ENCODE measurements at regions not wholly inside any gene's neighbourhood (a gene's known extent, or its start where the extent isn't known, plus 50 kb on each side); places are given as distances from the start of the nearest gene placed in this dataset.

DNA sequence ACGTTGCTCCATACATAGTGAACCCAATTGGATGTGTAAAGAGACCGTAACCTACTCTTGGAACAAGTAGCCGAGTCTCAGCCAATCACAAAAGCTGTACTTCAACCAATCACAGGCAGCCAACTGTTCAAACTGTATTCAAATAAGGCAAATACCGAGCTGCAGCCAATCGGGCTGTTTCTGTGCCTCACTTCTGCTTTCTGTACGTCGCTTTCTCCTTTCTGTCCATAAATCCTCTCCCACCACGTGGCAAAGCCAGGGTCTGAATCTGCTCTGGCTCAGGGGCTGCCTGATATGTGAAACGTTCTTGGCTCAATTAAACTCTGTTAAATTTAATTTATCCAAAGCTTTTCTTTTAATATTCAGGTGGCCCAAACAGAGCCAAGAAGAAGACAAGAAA, 210.3 kb downstream of the URB2 start:
- TF ChIP-seq, protein P1, sequence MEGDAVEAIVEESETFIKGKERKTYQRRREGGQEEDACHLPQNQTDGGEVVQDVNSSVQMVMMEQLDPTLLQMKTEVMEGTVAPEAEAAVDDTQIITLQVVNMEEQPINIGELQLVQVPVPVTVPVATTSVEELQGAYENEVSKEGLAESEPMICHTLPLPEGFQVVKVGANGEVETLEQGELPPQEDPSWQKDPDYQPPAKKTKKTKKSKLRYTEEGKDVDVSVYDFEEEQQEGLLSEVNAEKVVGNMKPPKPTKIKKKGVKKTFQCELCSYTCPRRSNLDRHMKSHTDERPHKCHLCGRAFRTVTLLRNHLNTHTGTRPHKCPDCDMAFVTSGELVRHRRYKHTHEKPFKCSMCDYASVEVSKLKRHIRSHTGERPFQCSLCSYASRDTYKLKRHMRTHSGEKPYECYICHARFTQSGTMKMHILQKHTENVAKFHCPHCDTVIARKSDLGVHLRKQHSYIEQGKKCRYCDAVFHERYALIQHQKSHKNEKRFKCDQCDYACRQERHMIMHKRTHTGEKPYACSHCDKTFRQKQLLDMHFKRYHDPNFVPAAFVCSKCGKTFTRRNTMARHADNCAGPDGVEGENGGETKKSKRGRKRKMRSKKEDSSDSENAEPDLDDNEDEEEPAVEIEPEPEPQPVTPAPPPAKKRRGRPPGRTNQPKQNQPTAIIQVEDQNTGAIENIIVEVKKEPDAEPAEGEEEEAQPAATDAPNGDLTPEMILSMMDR (IDR thresholded peaks at IDR 0.05; ENCODE audit: control extremely low read depth, extremely low read depth, low read depth, missing control alignments): no peak
- DNase-seq (ENCODE audit: extremely low spot score): no peak
- CTCF ChIA-PET: interaction anchor here (1.2 kb wide), 1 partner anchor 12 kb away, joined by 3 read pairs; no protein-coding TSS in a partner anchor
- POLR2A ChIA-PET: no interaction called here

DNA sequence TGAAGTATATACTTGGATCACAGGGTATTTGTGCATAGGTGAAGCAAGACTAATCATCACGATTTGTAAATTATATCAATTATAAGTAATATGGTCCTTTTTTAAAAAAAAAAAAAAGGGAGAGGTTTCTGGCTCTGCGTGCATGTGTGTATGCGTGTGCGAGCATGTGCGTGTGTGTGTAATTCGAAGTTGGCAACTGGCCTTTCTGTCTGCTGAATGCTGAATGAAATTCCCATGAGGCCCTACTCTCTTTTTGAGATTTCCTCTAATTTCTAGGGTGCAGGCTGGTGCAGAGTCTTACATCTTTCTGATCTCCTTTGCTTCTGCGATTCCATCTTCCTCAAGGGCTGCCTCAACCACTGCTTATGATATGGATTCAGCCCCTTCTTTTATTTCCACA, 212.2 kb downstream of the URB2 start:
- ChIA-PET CTCF (interaction anchor here (0.8 to 1.6 kb wide), 3 partner anchors 9 to 23 kb away, joined by 3 read pairs; no protein-coding TSS in a partner anchor), POLR2A (no interaction called here)
- DNase-seq (ENCODE audit: extremely low spot score): no peak
- TF ChIP-seq, protein P1 (IDR thresholded peaks at IDR 0.05; ENCODE audit: control extremely low read depth, extremely low read depth, low read depth, missing control alignments): no peak

DNA sequence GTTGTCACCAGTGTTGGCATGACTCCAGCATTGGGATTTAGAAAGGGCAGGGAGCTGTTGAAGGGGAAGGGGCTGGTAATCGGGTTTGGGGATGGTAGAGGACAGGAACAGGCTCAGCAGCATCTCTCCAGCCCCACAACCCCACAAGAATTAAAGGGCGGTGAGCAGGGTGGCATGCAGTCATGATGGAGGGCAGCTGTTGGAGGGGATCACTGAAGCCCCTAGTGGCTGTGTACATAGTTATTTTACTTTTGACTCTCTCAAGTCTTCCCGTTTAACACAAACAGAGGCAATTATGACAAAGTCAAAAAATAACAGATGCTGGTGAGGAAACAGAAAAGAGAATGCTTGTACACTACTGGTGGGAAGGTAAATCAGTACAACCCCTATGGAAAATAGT, 213.8 kb downstream of the URB2 start:
- DNase-seq (ENCODE audit: extremely low spot score): no peak
- POLR2A ChIA-PET: no interaction called here
- CTCF ChIA-PET: no interaction called here
- TF ChIP-seq, protein P1 (IDR thresholded peaks at IDR 0.05; ENCODE audit: control extremely low read depth, extremely low read depth, low read depth, missing control alignments): no peak

DNA sequence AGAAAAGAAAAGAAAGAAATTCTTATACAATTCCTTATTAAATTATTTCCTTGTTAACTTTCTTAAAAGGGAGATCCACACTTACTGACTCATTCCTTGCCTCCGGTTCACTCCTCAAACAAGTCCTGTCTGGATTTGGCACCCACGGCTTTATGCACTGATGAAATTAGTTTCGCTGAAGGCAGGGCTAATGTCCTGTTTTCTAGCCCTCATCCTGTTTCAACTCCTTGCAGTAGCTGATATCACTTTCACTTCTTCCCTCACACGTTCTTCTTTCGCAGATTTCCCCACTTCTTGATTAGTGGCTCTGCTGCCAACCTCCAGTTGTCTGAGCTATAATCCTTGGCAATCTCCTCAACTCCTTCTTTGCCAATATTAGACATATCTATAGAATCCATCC, 215.2 kb downstream of the URB2 start:
- POLR2A ChIA-PET: no interaction called here
- peak; percentile 46 for DNase-seq (ENCODE audit: extremely low spot score)
- TF ChIP-seq, protein P1 (IDR thresholded peaks at IDR 0.05; ENCODE audit: control extremely low read depth, extremely low read depth, low read depth, missing control alignments): no peak
- CTCF ChIA-PET: interaction anchor here (0.9 to 1.0 kb wide), 3 partner anchors 8 to 20 kb away, joined by 3 to 4 read pairs (median 3); no protein-coding TSS in a partner anchor

DNA sequence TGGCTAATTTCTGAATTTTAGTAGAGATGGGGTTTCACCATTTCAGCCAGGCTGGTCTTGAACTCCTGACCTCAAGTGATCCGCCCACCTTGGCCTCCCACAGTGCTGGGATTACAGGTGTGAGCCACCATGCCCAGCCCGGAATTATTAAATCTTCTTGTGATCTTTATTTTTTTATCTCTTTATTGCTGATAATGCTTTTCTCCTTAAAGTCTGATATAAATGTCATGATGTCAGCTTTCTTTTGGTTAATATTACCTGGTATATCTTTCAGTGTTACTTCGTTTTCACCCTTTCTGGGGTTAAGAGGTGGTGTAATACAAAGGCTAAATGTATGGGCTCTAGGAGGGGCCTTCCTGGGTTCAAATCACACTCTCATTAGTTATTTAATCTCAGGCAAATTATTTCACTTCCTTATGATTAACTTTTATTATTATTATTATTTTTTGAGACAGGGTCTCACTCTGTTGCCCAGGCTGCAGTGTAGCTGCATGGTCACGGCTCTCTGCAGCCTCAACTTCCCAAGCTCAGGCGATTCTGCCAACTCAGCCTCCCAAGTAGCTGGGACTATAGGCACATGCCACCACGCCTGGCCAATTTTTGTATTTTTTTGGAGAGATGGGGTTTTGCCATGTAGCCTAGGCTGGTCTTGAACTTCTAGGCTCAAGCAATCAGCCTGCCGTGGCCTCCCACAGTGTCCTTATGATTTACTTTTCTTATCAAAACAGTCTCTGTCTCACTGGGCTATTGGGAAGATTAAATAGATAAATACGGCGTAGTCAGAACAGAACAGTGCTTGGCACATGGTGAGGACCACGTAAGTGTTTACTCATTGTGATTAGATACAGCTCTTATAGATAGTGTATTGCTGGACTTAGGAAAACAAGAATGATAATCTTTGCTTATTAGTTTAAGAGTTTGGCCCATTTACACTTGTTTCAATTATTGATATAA, 216.5 kb downstream of the URB2 start:
- ChIA-PET POLR2A (no interaction called here), CTCF (interaction anchor here (1.0 kb wide), 1 partner anchor 19 kb away, joined by 3 read pairs; no protein-coding TSS in a partner anchor)
- DNase-seq (ENCODE audit: extremely low spot score): no peak
- TF ChIP-seq, protein P1 (IDR thresholded peaks at IDR 0.05; ENCODE audit: control extremely low read depth, extremely low read depth, low read depth, missing control alignments): no peak

DNA sequence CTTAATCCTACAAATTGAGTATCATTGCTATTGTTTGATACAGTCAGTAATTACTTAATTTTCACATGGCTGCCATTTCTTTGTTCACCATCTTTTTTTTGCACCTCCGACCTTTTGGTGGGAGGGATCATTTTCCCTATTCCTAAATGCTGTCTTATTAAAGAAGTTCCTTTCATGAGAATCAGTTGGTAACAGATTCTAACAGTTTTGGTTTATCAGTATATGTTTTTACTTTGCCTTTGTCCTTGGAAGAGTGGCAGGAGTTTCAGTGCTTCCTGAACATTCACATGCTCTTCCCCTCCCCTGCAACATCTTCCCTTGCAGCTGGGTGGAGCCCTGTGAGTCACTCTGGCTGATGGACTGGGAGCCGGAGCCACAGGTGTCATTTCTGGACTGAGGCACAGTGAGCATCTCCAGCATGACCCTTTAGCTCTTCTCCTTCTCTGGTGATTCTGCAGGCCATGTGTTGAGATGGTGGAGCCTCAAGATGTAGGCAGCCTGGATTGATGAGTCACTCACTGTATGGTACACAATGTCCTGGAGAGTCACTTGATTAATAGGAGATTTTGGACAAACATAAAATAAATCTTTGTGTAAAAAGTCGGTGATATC, 217.7 kb downstream of the URB2 start:
- TF ChIP-seq, protein P1 (IDR thresholded peaks at IDR 0.05; ENCODE audit: control extremely low read depth, extremely low read depth, low read depth, missing control alignments): no peak
- ChIA-PET CTCF (no interaction called here), POLR2A (no interaction called here)
- DNase-seq (ENCODE audit: extremely low spot score): no peak

Data from GM10248 (cell line).